GM12875 (cell line): ENCODE measurements at regions not wholly inside any gene's neighbourhood (a gene's known extent, or its start where the extent isn't known, plus 50 kb on each side); places are given as distances from the start of the nearest gene placed in this dataset.

Source experiments
- H3K4me3 ChIP-seq: one replicate; pipeline ENCODE4 v1.5.1; 2011; ENCODE audit warnings: low read depth, low read length, control low read depth
- CTCF ChIP-seq: IDR thresholded peaks from 2 replicates; pipeline ENCODE4 v1.5.1; 2011; ENCODE audit warnings: low read depth, mild to moderate bottlenecking, control low read depth, inconsistent platforms, low read length, moderate library complexity, borderline replicate concordance; ENCODE audit not compliant: insufficient read depth

DNA sequence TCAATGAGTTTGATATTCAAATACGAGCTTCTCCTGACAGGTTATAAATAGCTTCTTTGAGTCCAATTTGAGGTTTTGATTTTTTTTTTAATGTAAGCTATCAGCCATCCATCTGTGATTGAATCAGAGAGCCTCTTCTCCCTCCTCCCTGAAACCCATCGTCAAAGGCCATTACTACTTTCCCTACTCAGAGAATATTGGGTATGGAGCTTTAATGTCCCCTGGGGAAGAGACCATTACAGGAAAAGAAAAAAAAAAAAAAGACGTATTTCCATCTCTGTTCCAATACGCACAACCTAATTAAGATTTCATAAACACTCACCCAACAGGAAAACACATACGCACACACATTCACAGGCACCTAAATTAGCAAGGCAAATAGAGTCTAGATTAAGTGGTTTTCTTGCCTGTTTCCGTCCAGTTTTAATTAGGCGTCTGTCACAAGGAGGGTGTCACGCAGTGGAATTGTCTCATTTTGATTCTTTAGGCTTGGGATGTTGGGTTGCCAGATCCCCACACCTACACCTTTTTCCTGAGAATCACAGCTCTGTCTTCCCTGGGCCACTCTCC lies 194.3 kb upstream of the RPL38 start:
- TF ChIP-seq CTCF, result no peak
- no peak overlapping the region for H3K4me3 ChIP-seq

GRCh38 chr17:74010903-74011302 lies 192.6 kb upstream of the RPL38 start:
- no peak overlapping the region for H3K4me3 ChIP-seq
- TF ChIP-seq CTCF, result no peak

GRCh38 chr17:74011966-74012365 lies 191.5 kb upstream of the RPL38 start:
- H3K4me3 ChIP-seq, result no peak overlapping the region

GRCh38 chr17:74012465-74012864 lies 191.0 kb upstream of the RPL38 start:
- no peak overlapping the region for H3K4me3 ChIP-seq
- no peak for TF ChIP-seq CTCF

More at GRCh38 chr17:74011966-74012365, 191.5 kb upstream of the RPL38 start:
- no peak for TF ChIP-seq CTCF

DNA sequence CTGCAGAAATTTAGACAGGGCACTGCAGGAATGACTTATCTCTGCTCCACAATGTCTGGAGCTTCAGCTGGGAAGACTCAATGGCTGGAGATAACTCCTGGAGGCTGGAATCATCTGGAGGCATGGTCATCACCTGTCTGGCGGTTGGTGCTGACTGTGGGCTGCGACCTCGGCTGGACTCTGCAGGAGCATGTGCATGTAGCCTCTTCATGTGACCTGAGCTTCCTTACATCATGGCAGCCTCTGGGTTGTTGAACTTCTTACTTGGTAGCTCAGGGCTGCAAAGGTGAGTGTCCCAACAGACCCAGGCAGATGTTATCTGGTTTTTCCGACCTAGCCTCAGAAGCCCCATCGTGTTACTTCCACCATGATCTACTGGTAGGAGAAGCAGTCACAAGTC lies 188.2 kb upstream of the RPL38 start:
- no peak overlapping the region for H3K4me3 ChIP-seq
- no peak for TF ChIP-seq CTCF

GRCh38 chr17:74015990-74016389 lies 187.5 kb upstream of the RPL38 start:
- TF ChIP-seq CTCF, result no peak

GRCh38 chr17:74016461-74016860 lies 187.0 kb upstream of the RPL38 start:
- H3K4me3 ChIP-seq, result no peak overlapping the region

More at GRCh38 chr17:74015990-74016389, 187.5 kb upstream of the RPL38 start:
- no peak overlapping the region for H3K4me3 ChIP-seq

More at GRCh38 chr17:74016461-74016860, 187.0 kb upstream of the RPL38 start:
- TF ChIP-seq CTCF, result no peak
